SKM-1 treated with dmso at 0.1 percent for 144 hours (cell line): ENCODE measurements at regions not wholly inside any gene's neighbourhood (a gene's known extent, or its start where the extent isn't known, plus 50 kb on each side); places are given as distances from the start of the nearest gene placed in this dataset.
"Not testable (repeated sequence)": the region's sequence is repeated elsewhere in the genome, so short reads cannot be mapped to it uniquely, and the experiment has no call there.

Experiments used
- DNase-seq: peaks from one replicate; lab custom pipeline; 2025; ENCODE audit not compliant: unreplicated experiment; lab: John Stamatoyannopoulos, UW

DNA sequence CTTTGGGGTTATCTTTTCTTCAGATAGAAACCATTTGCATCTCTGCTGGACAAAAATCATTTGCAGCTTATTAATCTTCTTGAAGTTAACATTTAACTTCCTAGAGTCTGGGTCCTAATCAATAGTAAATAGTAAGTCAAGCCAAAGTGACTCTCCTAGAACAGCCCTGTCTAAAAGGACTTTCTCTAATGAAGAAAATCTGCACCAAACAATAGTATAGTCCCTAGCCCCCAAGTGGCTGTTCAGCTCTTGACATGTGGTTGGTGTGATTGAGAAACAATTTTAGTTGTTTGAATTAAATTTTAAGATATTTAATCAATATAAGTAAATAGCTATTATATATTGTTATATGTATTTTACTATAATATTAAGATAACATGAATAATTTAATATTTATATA is 64.6 kb upstream of the SHB start:
- DNase-seq, result no peak

DNA sequence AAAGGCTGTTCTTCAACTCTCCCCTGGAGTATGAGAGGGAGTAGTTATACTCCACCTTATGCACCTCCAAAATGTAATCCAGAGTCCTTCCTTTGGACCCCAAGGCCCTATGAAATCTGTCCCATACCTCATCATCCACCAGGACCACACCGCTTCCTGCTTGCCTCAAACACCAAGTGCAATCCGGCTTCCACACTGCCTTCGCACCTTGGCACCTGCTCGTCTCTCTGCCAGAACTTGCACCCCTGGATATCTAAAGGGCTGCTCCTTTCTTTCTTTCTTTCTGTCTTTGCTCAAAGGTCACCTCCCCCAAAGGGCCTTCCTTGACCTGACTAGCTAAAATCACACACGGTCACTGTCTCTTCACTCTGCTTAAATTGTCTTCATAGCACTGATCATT is 63.9 kb upstream of the SHB start:
- no peak for DNase-seq

DNA sequence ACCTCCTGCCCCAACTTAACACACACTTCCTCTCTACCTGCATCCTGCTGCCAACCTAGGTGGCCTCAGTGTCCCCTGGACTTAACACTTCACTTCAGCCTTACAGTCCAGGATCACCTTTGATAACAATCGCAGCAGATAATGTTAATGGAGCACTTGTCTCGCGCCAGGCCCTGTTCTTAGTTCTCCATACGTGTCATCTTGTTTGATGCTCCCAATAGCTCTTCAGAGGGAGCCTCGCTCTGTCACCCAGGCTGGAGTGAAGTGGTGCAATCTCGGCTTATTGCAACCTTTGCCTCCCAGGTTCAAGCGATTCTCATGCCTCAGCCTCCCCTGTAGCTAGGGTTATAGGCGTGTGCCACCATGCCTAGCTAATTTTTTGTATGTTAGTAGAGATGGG is 62.7 kb upstream of the SHB start:
- no peak for DNase-seq

DNA sequence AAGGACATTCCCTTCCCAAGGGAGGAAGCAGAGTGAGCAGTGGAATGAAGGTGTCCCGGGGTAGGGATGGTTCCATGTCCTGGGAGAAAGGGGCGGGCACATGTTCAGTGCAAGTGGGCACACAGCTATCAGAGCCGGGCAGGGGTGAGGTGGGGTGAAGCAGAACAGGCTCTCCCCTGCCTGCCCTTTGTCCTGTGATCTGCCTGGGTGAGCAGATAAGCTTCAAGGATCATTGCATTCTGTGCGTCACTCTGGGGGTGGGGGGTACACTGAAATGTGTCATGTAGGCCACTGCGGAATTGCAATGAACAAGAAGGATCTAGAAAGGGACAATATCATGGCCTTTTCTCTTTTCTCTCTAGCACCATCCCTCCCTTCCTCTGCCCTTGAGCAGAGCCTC is 61.7 kb upstream of the SHB start:
- DNase-seq, result no peak

- no peak for DNase-seq
These were observed 60.3 kb upstream of the SHB start for GRCh38 chr9:38129366-38129765.

- DNase-seq, result no peak
These were observed 59.8 kb upstream of the SHB start for GRCh38 chr9:38128752-38129270.

DNA sequence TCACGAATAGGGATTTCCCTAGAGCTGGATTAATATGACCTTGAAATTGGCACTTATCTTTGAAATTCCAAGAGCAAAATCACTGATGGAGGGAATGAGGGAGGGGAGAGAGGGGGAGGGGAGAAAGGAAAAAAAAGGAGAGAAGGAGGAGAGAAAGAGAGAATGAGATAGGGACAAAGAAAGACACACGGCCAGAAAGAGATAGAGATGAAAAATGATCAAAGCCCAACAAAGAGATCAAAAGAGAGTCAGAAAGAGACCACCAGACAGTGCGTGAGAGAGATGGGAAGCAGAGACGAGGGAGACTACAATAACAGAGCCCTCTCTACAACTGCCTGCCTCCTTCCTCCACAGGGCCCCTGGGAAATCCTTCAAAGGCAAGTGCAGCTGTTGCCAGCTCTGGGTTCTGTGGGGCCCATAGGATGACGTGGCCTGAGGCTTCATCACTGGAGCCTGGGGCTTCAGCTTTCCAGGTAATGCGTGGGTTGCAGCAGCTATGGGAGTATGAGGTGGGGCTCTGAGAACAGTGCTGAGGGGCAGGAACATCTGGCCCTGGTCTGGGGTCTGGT is 58.3 kb upstream of the SHB start:
- no peak for DNase-seq

DNA sequence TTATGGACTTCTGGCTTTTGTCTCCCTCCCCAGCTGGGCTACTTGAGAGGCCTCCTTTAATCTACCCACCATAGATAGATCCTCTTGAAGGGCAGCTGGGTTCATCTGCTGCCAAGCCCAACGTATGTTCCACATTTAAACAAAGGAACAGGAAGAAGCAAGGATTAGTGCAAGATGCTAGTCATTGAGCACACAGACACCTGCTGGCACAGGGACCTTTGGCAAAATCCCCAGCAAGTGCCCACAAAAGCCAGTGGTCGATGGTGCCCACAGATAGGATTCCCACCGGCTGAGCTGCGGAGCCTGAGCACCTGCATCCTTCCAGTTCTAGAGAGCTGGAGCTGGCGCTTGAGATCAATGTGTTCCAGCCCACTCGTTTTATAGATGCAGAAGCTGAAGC is 57.7 kb upstream of the SHB start:
- no peak for DNase-seq

DNA sequence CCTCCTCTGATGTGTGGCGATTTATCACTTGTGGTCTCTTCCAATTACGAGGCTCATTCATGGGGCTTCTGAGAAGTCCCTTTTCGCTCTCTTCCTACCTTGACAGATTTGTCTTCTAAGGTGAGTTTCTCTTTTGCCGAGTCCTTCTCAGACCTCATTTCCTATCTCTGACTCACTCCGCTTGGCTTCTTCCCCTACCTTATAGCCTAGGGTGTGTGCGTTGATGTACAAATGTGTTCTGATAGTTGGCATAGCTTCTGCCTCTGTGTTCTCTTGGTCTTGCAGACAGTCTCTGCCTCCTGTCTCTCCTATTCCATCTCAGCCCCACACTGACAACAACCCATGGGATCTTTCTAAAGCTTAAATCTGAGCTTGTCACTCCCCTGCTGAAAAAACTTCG is 56.9 kb upstream of the SHB start:
- no peak for DNase-seq

- not testable (repeated sequence) for DNase-seq
These were observed 54.3 kb upstream of the SHB start for GRCh38 chr9:38123359-38123758.

- no peak for DNase-seq
These were observed 51.9 kb upstream of the SHB start for GRCh38 chr9:38120961-38121360.

DNA sequence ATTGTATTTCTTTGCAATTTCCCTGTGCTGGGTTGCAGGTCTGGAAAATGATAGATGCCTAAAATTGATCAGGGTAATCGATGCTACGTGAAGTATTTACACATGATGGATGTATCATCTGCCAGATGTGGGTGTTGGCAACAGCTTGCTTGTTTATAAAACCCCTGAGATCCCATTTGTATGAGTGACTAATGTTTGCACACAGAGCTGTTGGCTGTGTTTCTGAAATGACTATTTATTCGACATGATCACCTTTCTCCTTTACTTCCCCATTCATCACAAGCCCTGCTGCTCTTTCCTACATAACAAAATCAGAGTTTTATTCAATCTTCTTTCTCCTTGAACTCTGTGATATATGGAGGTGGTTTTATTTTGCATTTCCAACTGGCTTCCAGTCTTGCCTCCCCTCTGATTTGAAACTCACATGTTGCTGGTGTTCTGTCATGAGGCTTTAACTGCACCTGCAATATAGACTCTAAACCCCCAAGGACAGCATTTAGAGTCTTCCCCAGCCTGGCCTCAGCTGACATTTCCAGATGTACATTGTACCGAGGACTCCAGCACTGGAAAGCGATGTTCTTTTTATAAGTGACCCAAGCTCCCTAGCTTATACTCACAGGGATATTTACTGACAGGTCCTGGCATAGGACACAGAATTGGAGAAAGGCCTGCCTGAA is 50.7 kb upstream of the SHB start:
- no peak for DNase-seq

DNA sequence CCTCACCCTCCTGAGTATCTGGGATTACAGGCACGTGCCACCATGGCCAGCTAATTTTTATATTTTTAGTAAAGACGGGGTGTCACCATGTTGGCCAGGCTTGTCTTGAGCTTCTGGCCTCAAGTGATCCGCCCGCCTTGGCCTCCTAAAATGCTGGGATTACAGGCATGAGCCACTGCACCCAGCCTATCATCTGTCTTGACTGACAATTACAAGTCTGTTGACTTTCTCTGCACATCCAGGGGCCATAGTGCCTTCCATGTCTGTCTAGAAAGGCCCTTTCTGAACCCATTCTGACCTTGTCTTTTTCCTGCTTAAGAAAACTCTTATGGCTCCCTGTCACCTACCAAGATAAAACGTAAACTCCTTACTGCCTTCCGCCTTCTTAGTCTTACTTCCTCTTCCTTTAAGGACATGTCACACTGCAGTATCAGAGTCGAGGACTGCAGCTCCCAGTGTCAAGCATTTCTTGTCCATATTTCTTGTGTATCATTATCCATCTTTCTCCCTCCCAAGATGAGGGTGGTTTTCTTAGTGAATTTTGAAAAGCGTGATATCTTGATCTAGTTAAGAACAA is 49.9 kb upstream of the SHB start:
- DNase-seq, result peak; percentile 61
